H9 (cell line): ENCODE measurements at regions not wholly inside any gene's neighbourhood (a gene's known extent, or its start where the extent isn't known, plus 50 kb on each side); places are given as distances from the start of the nearest gene placed in this dataset.

Experiments used
- DNase-seq: peaks from one replicate; pipeline ENCODE4 v3.0.0-alpha.2; 2017
- H2AFZ ChIP-seq: one replicate; pipeline ENCODE4 v1.6.1; 2013; ENCODE audit warnings: mild to moderate bottlenecking, low read length, control low read depth, moderate library complexity
- H2AK5ac ChIP-seq: 2 replicates; pipeline ENCODE4 v1.6.1; 2013; ENCODE audit warnings: low read length, control low read depth, mixed read lengths; ENCODE audit not compliant: insufficient read length
- H2BK120ac ChIP-seq: one replicate; pipeline ENCODE4 v1.6.1; 2013; ENCODE audit warnings: low read depth, mild to moderate bottlenecking, low read length, control low read depth, inconsistent platforms; ENCODE audit not compliant: poor library complexity, severe bottlenecking
- H2BK12ac ChIP-seq: 2 replicates; pipeline ENCODE4 v1.6.1; 2013; ENCODE audit warnings: low read length, control low read depth, mixed read lengths, low read depth; ENCODE audit not compliant: insufficient read length
- H2BK15ac ChIP-seq: 2 replicates; pipeline ENCODE4 v1.6.1; 2013; ENCODE audit warnings: low read depth, low read length, control low read depth
- H2BK20ac ChIP-seq: one replicate; pipeline ENCODE4 v1.6.1; 2013; ENCODE audit warnings: low read depth, mild to moderate bottlenecking, low read length, control low read depth, inconsistent platforms; ENCODE audit not compliant: poor library complexity, severe bottlenecking
- H2BK5ac ChIP-seq: 2 replicates; pipeline ENCODE4 v1.6.1; 2013; ENCODE audit warnings: low read length, control low read depth, mixed read lengths; ENCODE audit not compliant: insufficient read length
- H3K14ac ChIP-seq: 2 replicates; pipeline ENCODE4 v1.6.1; 2013; ENCODE audit warnings: low read length, control low read depth; ENCODE audit not compliant: insufficient read depth
- H3K18ac ChIP-seq: 2 replicates; pipeline ENCODE4 v1.6.1; 2013; ENCODE audit warnings: low read depth, mild to moderate bottlenecking, mixed read lengths, low read length, control low read depth; ENCODE audit not compliant: insufficient read length
- H3K23ac ChIP-seq: 2 replicates; pipeline ENCODE4 v1.6.1; 2013; ENCODE audit warnings: low read length, control low read depth, mixed read lengths, low read depth; ENCODE audit not compliant: insufficient read length
- H3K23me2 ChIP-seq: 2 replicates; pipeline ENCODE4 v1.6.1; 2013; ENCODE audit warnings: low read depth, mild to moderate bottlenecking, mixed read lengths, low read length, control low read depth; ENCODE audit not compliant: insufficient read length, poor library complexity, severe bottlenecking
- H3K27ac ChIP-seq: 2 replicates; pipeline ENCODE4 v1.5.1; 2013; ENCODE audit warnings: low read length, control low read depth, mixed read lengths, low read depth; ENCODE audit not compliant: insufficient read length
- H3K27me3 ChIP-seq: 2 replicates; pipeline ENCODE4 v1.6.1; 2013; ENCODE audit warnings: low read length, control low read depth, inconsistent platforms; ENCODE audit not compliant: insufficient read depth
- H3K4ac ChIP-seq: 2 replicates; pipeline ENCODE4 v1.6.1; 2013; ENCODE audit warnings: low read depth, mild to moderate bottlenecking, control low read depth, inconsistent platforms, low read length, moderate library complexity
- H3K4me1 ChIP-seq: 2 replicates; pipeline ENCODE4 v1.6.1; 2013; ENCODE audit warnings: low read length, control low read depth, inconsistent platforms; ENCODE audit not compliant: insufficient read depth
- H3K4me2 ChIP-seq: 2 replicates; pipeline ENCODE4 v1.6.1; 2013; ENCODE audit warnings: low read length, control low read depth, mixed read lengths; ENCODE audit not compliant: insufficient read length, insufficient read depth
- H3K56ac ChIP-seq: 2 replicates; pipeline ENCODE4 v1.6.1; 2013; ENCODE audit warnings: low read depth, mild to moderate bottlenecking, mixed read lengths, low read length, control low read depth; ENCODE audit not compliant: insufficient read length
- H3K79me1 ChIP-seq: 2 replicates; pipeline ENCODE4 v1.6.1; 2013; ENCODE audit warnings: low read depth, mild to moderate bottlenecking, moderate library complexity, low read length, control low read depth, inconsistent platforms; ENCODE audit not compliant: insufficient read depth, poor library complexity, severe bottlenecking
- H3K79me2 ChIP-seq: 2 replicates; pipeline ENCODE4 v1.6.1; 2013; ENCODE audit warnings: low read length, control low read depth, inconsistent platforms; ENCODE audit not compliant: insufficient read depth
- H3K9ac ChIP-seq: 2 replicates; pipeline ENCODE4 v1.6.1; 2013; ENCODE audit warnings: low read length, control low read depth, mixed read lengths; ENCODE audit not compliant: insufficient read length; ENCODE audit errors: extremely low read depth
- H3K9me3 ChIP-seq: one replicate; pipeline ENCODE4 v1.6.1; 2013; ENCODE audit warnings: low read depth, low read length, inconsistent platforms; ENCODE audit not compliant: control insufficient read depth
- H3T11ph ChIP-seq: one replicate; pipeline ENCODE4 v1.6.1; 2013; ENCODE audit warnings: mild to moderate bottlenecking, low read length, control low read depth, inconsistent platforms
- H4K20me1 ChIP-seq: one replicate; pipeline ENCODE4 v1.6.1; 2013; ENCODE audit not compliant: control insufficient read depth, insufficient read length, insufficient read depth
- H4K5ac ChIP-seq: 2 replicates; pipeline ENCODE4 v1.6.1; 2013; ENCODE audit warnings: low read depth, mild to moderate bottlenecking, mixed read lengths, low read length, control low read depth; ENCODE audit not compliant: insufficient read length
- H4K8ac ChIP-seq: replicated peaks from 2 replicates; pipeline ENCODE4 v1.6.1; 2013; ENCODE audit warnings: low read length, control low read depth, mixed read lengths, low read depth; ENCODE audit not compliant: insufficient read length
- H4K91ac ChIP-seq: 2 replicates; pipeline ENCODE4 v1.6.1; 2013; ENCODE audit warnings: low read depth, mild to moderate bottlenecking, moderate library complexity, mixed read lengths, low read length, control low read depth; ENCODE audit not compliant: insufficient read length
- H3K27ac Mint-ChIP-seq, 3 experiments: 2 replicates in 2 of 3; 3 replicates in 1 of 3; pipeline ENCODE4 v1.8.0; 2020 to 2021; ENCODE audit warnings: mixed read lengths in 3 of 3, mild to moderate bottlenecking in 1 of 3, moderate library complexity in 1 of 3
- H3K27me3 Mint-ChIP-seq: 2 replicates; pipeline ENCODE4 v1.8.0; 2021; ENCODE audit warnings: low read depth, mild to moderate bottlenecking, moderate library complexity, mixed read lengths
- H3K36me3 Mint-ChIP-seq, 3 experiments: 2 replicates in 2 of 3; 3 replicates in 1 of 3; pipeline ENCODE4 v1.8.0; 2020 to 2021; ENCODE audit warnings: low read depth in 3 of 3, mixed read lengths in 3 of 3; ENCODE audit not compliant: insufficient read depth in 1 of 3
- H3K4me1 Mint-ChIP-seq, 2 experiments: 2 replicates each; pipeline ENCODE4 v1.8.0; 2020; ENCODE audit warnings: mixed read lengths in 2 of 2
- H3K4me3 Mint-ChIP-seq, 2 experiments: 2 replicates in 1 of 2; 3 replicates in 1 of 2; pipeline ENCODE4 v1.8.0; 2020 to 2021; ENCODE audit warnings: mild to moderate bottlenecking in 2 of 2, mixed read lengths in 2 of 2, moderate library complexity in 1 of 2
- H3K9me3 Mint-ChIP-seq, 2 experiments: 2 replicates in 1 of 2; 3 replicates in 1 of 2; pipeline ENCODE4 v1.8.0; 2020; ENCODE audit warnings: mild to moderate bottlenecking in 2 of 2, mixed read lengths in 2 of 2, moderate library complexity in 1 of 2
- CTCF ChIP-seq: fragments of 200-600 bp; sonication (generic); conservative IDR thresholded peaks from 3 replicates; pipeline ENCODE4 v1.8.0; 2021; ENCODE audit warnings: antibody characterized with exemption, mild to moderate bottlenecking
- WGBS: extraction: QIAGEN DNeasy Blood & Tissue Kit; methylation state at CpG from one replicate; pipeline ENCODE4 v1.1.7; 2013; ENCODE audit warnings: missing lambda C conversion rate, low lambda C conversion rate, mixed read lengths; ENCODE audit not compliant: insufficient read length; ENCODE audit errors: extremely low coverage; 5-methylcytosine and 5-hydroxymethylcytosine counted together

GRCh38 chr11:110519796-110520195, 90.0 kb downstream of the FDX1 start:
- no peak overlapping the region for H3T11ph ChIP-seq

More at GRCh38 chr11:110519796-110520195, 90.0 kb downstream of the FDX1 start:
- Histone ChIP-seq H3K9ac (no peak overlapping the region), H3K79me1 (no peaks in the 10 kb centered on the region), H3K79me2 (no peaks in the 10 kb centered on the region), H2BK20ac (no peak overlapping the region), H3K18ac (no peak overlapping the region), H3K9me3 (no peaks in the 10 kb centered on the region), H2BK5ac (no peak overlapping the region), H4K5ac (no peak overlapping the region), H2AFZ (no peak overlapping the region), H3K56ac (no peak overlapping the region), H3K14ac (no peak overlapping the region), H2BK15ac (no peak overlapping the region), H3K4me2 (no peak overlapping the region), H3K4ac (no peak overlapping the region), H2BK12ac (no peak overlapping the region), H3K27ac (no peak overlapping the region), H4K20me1 (no peaks in the 10 kb centered on the region), H2BK120ac (no peak overlapping the region), H3K23me2 (no peaks in the 10 kb centered on the region), H2AK5ac (no peak overlapping the region), H3K4me1 (no peaks in the 10 kb centered on the region), H3K23ac (no peak overlapping the region), H4K91ac (no peak overlapping the region), H3K27me3 (no peaks in the 10 kb centered on the region), H4K8ac (no peak overlapping the region)
- no peak overlapping the region for H3K4me3 Mint-ChIP-seq
- WGBS, result no CpG with 5 or more reads among the region's 2 CpGs
- no peak overlapping the region for H3K27ac Mint-ChIP-seq
- H3K36me3 Mint-ChIP-seq, result no peaks in the 10 kb centered on the region; a peak in 2 of 7 replicates
- peaks cover 22 to 23% of the 10 kb centered on the region in 2 experiments for H3K4me1 Mint-ChIP-seq
- no peak for DNase-seq
- peaks cover 8 to 12% of the 10 kb centered on the region in 2 experiments; a peak in 4 of 5 replicates for H3K9me3 Mint-ChIP-seq
- peaks cover 2% of the 10 kb centered on the region; the same call in 1 of the 2 replicates for H3K27me3 Mint-ChIP-seq
- no peak for TF ChIP-seq CTCF
